ENCODE measurements at regions not wholly inside any gene's neighbourhood (a gene's known extent, or its start where the extent isn't known, plus 50 kb on each side); places are given as distances from the start of the nearest gene placed in this dataset.
A peak's percentile ranks its signal among the peaks of the same experiment; 100 is the strongest.

- no peak overlapping the region for H3K9ac ChIP-seq (ENCODE audit: low read length)
- no peak overlapping the region for H3K4me3 ChIP-seq (ENCODE audit: low read length)
- POLR2A ChIA-PET (ENCODE audit: unreplicated experiment) = no interaction called here
- H3K4me2 ChIP-seq (ENCODE audit: low read length) = peak overlapping the region; percentile 62; the same call in 1 of the 2 replicates
- H3F3A ChIP-seq (ENCODE audit: low read length, unreplicated experiment) = no peaks in the 10 kb centered on the region
- no peaks in the 10 kb centered on the region for H3K9me2 ChIP-seq (replicated peaks; ENCODE audit: low read length)
- H3K36me3 ChIP-seq (ENCODE audit: low read depth, low read length) = no peaks in the 10 kb centered on the region
- BruUV-seq (replicated peaks) = no TSS peak
- DNase-seq (peak; percentile 91), ATAC-seq (peak; percentile 67)
- intact Hi-C loops (cut with micrococcal nuclease) = loop anchor here (1.0 kb wide), 4 partner anchors 77 to 302 kb away; no protein-coding TSS in a partner anchor
- H3K4me1 ChIP-seq (ENCODE audit: insufficient read depth, low read length) = peaks cover 27% of the 10 kb centered on the region
- H3K27ac ChIP-seq (ENCODE audit: low read length) = no peak overlapping the region
- peak overlapping the region; percentile 58; the same call in 1 of the 2 replicates for H2AFZ ChIP-seq (ENCODE audit: low read length)
- CTCF ChIA-PET = interaction anchor here (0.6 to 1.5 kb wide), 10 partner anchors 21 to 302 kb away, joined by 3 to 39 read pairs (median 4); no protein-coding TSS in a partner anchor
- no peaks in the 10 kb centered on the region for H3K27me3 ChIP-seq (ENCODE audit: low read length)
- TF ChIP-seq, protein P1, sequence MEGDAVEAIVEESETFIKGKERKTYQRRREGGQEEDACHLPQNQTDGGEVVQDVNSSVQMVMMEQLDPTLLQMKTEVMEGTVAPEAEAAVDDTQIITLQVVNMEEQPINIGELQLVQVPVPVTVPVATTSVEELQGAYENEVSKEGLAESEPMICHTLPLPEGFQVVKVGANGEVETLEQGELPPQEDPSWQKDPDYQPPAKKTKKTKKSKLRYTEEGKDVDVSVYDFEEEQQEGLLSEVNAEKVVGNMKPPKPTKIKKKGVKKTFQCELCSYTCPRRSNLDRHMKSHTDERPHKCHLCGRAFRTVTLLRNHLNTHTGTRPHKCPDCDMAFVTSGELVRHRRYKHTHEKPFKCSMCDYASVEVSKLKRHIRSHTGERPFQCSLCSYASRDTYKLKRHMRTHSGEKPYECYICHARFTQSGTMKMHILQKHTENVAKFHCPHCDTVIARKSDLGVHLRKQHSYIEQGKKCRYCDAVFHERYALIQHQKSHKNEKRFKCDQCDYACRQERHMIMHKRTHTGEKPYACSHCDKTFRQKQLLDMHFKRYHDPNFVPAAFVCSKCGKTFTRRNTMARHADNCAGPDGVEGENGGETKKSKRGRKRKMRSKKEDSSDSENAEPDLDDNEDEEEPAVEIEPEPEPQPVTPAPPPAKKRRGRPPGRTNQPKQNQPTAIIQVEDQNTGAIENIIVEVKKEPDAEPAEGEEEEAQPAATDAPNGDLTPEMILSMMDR (conservative IDR thresholded peaks at IDR 0.05; ENCODE audit: low read depth, low read length) = peak; percentile 94
- no peak for TF ChIP-seq EZH2 (IDR thresholded peaks at IDR 0.05; ENCODE audit: low read length, unreplicated experiment)
- no peaks in the 10 kb centered on the region for H4K20me1 ChIP-seq (ENCODE audit: low read length)
- no peaks in the 10 kb centered on the region for H3K79me2 ChIP-seq (ENCODE audit: low read length)
- no peaks in the 10 kb centered on the region for H3K9me3 ChIP-seq (ENCODE audit: low read length)
Measured at GRCh38 chr18:59070181-59070912, 69.3 kb upstream of the SEC11C start.

GRCh38 chr18:59072727-59073421 is 66.8 kb upstream of the SEC11C start:
- Histone ChIP-seq H4K20me1 (ENCODE audit: low read length) (no peaks in the 10 kb centered on the region), H3K4me1 (ENCODE audit: insufficient read depth, low read length) (peaks cover 3% of the 10 kb centered on the region; the same call in 1 of the 2 replicates), H3K9ac (ENCODE audit: low read length) (no peak overlapping the region), H3K9me2 (replicated peaks; ENCODE audit: low read length) (no peaks in the 10 kb centered on the region), H3K27ac (ENCODE audit: low read length) (no peak overlapping the region), H3K27me3 (ENCODE audit: low read length) (no peaks in the 10 kb centered on the region), H3K79me2 (ENCODE audit: low read length) (no peaks in the 10 kb centered on the region), H3K4me2 (ENCODE audit: low read length) (no peak overlapping the region), H3K4me3 (ENCODE audit: low read length) (no peak overlapping the region), H3F3A (ENCODE audit: low read length, unreplicated experiment) (no peaks in the 10 kb centered on the region), H3K36me3 (ENCODE audit: low read depth, low read length) (no peaks in the 10 kb centered on the region), H2AFZ (ENCODE audit: low read length) (no peak overlapping the region), H3K9me3 (ENCODE audit: low read length) (no peaks in the 10 kb centered on the region)
- ChIA-PET POLR2A (ENCODE audit: unreplicated experiment) (interaction anchor here (0.6 kb wide), 1 partner anchor 600 kb away, joined by 5 read pairs; no protein-coding TSS in a partner anchor), CTCF (interaction anchor here (0.6 kb wide), 1 partner anchor 10 kb away, joined by 3 read pairs; no protein-coding TSS in a partner anchor)
- no peak for DNase-seq
- intact Hi-C loops (cut with micrococcal nuclease) = no loop called here
- ATAC-seq = no peak
- no TSS peak for BruUV-seq (replicated peaks)
- TF ChIP-seq EZH2phosphoT487 (IDR thresholded peaks at IDR 0.05; ENCODE audit: borderline replicate concordance, low read length) (no peak), EZH2 (IDR thresholded peaks at IDR 0.05; ENCODE audit: low read length, unreplicated experiment) (no peak)
- TF ChIP-seq, protein P1 (conservative IDR thresholded peaks at IDR 0.05; ENCODE audit: low read depth, low read length) = no peak

Measured in PC-3 (cell line).